AG10803 (cell line): ENCODE measurements at regions not wholly inside any gene's neighbourhood (a gene's known extent, or its start where the extent isn't known, plus 50 kb on each side); places are given as distances from the start of the nearest gene placed in this dataset.

Experiments
- DNase-seq: peaks from one replicate; pipeline ENCODE4 v3.0.0; 2010; ENCODE audit warnings: low read depth
- H3K4me3 ChIP-seq: 2 replicates; pipeline ENCODE4 v1.5.1; 2011; ENCODE audit warnings: mild to moderate bottlenecking, low read length, control low read depth
- TF ChIP-seq, protein P1 (sequence below): conservative IDR thresholded peaks from 2 replicates; pipeline ENCODE4 v1.5.1; 2011; ENCODE audit warnings: mild to moderate bottlenecking, low read length, control low read depth, inconsistent platforms

DNA sequence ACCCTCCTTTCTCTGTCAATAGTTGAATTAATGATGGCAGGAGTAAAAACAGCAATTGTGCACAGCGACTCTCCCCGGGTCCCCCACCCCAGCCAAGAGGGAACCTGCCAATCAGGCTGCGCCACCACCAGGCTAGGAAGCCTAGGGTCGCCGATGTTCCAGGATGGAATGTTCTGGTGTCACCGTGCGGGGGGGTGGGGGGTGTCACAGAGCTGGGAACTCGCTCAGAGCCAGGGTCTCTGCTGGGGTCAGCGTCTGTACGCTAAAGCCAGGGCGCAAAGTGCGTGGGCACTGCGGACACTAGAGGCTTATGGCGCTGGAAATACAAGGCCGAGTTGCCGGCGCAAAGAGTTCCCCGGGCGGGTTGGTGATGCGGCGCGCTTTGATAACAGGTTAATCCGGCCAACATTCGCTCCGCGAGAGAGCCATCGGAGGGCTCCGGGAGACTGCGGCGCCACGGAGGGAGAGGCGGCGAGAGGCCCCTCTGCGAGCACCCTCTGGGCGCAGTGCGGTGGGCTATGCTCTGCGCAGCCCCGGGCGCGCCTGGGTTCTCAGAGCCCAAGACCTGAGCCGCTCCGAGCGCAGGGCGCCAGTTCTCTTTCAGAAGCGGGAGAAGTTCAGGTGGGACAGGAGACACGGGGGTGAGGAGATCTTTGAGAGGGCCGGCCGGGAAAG is 192.3 kb downstream of the EMX2 start:
- TF ChIP-seq, protein P1, sequence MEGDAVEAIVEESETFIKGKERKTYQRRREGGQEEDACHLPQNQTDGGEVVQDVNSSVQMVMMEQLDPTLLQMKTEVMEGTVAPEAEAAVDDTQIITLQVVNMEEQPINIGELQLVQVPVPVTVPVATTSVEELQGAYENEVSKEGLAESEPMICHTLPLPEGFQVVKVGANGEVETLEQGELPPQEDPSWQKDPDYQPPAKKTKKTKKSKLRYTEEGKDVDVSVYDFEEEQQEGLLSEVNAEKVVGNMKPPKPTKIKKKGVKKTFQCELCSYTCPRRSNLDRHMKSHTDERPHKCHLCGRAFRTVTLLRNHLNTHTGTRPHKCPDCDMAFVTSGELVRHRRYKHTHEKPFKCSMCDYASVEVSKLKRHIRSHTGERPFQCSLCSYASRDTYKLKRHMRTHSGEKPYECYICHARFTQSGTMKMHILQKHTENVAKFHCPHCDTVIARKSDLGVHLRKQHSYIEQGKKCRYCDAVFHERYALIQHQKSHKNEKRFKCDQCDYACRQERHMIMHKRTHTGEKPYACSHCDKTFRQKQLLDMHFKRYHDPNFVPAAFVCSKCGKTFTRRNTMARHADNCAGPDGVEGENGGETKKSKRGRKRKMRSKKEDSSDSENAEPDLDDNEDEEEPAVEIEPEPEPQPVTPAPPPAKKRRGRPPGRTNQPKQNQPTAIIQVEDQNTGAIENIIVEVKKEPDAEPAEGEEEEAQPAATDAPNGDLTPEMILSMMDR, result no peak
- no peak overlapping the region for H3K4me3 ChIP-seq
- DNase-seq, result no peak

DNA sequence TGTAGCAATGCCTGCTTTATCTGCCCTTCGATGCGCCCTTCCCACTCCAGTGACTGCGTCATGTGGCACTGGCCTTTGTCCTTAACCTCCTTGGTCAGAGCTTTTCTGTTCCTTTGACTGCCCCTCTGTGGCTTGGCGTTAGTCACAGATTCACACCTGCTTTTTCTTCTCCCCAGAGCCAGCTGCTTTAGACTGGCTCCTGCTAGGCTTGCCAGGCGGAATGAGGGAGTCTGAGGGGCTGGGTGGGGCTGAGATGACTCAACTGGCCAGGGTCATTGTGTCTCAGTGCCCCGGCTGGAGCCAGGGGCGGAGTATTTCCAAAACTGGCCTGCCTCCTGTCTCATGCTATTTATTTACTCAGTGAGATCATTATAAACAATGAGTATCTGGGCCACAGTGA is 194.1 kb downstream of the EMX2 start:
- H3K4me3 ChIP-seq, result no peak overlapping the region
- TF ChIP-seq, protein P1, result no peak
- DNase-seq, result no peak

DNA sequence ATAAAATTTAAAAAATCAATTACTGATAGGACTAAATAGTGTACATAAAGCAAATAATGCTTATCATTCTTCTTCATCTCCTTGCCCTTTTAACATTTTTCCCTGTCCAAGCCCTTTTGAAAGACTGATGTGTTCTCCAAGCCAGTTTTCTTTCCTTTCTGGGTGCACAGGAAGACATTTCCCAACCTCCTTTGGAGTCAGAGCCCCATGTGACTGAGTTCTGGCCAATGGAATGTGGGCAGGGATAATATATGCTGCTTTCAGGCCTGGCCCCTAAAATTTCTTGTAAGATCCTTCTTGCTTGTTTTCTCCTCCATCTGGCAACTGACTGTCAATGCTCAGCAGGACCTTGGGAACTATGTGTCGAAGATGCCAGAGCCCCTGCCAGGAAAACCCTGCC is 197.5 kb downstream of the EMX2 start:
- no peak for DNase-seq
- TF ChIP-seq, protein P1, result no peak
- H3K4me3 ChIP-seq, result no peak overlapping the region

DNA sequence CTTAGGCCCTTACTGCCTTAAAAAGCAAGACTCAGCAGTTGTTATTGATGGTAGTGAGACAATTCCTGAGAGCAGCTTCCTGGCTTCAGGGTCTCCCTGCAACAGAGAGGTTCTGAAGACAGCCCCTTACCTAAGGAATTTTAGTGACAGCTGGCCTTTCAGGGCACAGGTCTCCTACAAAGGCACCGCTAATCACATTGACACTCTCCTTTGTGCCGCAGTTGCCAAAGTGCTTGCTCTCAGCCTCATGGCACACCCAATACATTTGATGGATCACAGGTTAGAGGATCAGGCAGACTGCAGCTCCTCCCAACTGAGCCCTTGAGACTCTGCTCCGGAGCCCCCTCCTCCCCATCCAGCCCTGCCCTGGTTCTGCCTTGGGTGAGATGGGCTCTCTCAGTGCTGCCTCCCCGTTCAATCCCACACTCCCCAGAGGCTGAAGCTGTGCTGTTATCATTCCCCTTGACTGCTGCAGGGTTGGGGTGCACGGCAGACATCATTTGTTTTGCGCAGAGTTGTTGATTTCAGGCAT is 198.2 kb downstream of the EMX2 start:
- no peak for DNase-seq
- no peak overlapping the region for H3K4me3 ChIP-seq
- TF ChIP-seq, protein P1, result no peak

DNA sequence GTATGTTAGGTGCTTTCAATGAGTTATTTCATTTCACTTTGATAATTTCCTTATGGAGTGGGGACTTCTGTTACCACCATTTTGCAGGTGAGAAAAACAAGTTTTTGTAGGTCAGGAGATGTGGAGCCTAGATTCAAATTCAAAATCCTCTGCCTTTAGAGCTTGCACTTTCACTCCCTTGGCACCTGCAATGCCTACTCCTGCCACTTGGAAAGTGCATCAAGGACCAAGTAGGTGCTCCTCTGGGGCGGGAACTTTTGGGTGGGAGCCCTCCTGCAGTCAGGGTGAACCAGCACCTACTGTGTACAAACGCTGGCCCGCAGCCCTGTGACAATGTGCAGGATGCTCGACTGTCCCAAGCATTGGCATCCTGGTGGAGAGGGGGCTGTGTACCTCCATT is 199.0 kb downstream of the EMX2 start:
- no peak for DNase-seq
- H3K4me3 ChIP-seq, result no peak overlapping the region
- TF ChIP-seq, protein P1, result peak; percentile 36

DNA sequence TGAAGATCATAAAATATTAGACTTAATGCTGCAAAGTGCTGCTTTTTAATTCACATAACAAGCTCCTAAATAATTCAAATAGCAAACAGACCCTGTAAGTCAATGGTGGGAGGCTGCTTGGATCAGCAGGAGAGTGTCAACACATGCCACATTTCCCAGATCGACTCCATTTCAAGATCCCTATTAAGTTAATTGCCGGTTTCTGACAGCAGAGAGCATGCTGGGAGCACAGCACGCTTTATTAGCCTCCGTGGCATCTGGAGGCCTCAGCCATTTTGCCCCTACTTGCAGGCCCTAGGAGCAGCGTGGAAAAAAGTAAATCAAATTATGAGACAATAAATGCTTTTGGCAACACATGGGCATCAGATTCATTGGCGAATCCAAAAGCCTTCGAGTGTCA is 201.0 kb downstream of the EMX2 start:
- H3K4me3 ChIP-seq, result no peak overlapping the region
- TF ChIP-seq, protein P1, result no peak
- no peak for DNase-seq

DNA sequence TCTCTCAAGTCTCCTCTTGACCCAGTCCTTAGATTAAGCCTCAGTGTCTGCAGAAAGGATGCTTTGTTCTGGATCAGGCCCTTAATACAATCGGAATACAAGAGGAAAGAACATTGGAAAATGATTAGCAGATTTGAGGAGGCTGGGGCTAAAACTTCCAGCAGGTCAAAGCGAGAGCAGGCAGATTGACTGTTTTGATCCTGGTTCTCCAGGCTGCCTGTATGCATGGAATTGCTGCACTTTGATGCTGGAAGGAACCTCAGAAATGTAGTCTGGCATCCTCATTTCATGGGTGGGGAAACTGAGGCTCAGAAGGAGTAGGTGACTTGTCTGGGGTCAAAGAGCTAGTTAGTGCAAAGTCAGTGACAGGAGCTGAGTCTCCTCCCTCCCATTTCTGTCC is 202.8 kb downstream of the EMX2 start:
- TF ChIP-seq, protein P1, result no peak
- no peak overlapping the region for H3K4me3 ChIP-seq
- DNase-seq, result no peak
